ENCODE measurements at regions not wholly inside any gene's neighbourhood (a gene's known extent, or its start where the extent isn't known, plus 50 kb on each side); places are given as distances from the start of the nearest gene placed in this dataset.
A peak's percentile ranks its signal among the peaks of the same experiment; 100 is the strongest.

DNA sequence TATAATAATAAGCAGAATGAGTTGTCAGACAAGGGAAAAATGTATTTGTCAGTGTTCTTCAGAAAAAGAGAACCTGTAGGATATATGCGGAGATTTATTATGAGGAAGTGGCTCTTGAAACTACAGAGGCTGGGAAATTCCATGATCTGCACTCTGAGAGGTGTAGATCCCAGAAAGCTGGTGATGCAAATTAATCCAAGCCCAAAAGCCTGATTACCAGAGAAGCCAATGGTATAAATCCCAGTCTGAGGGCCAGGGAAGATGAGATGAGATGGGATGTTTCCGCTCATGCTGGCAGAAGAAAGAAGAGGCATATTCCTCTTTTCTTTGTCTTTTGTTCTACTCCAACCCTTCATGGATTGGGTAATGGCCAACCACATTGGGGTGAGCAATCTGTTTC is 732.8 kb upstream of the IGFBP3 start:
- DNase-seq: no peak

DNA sequence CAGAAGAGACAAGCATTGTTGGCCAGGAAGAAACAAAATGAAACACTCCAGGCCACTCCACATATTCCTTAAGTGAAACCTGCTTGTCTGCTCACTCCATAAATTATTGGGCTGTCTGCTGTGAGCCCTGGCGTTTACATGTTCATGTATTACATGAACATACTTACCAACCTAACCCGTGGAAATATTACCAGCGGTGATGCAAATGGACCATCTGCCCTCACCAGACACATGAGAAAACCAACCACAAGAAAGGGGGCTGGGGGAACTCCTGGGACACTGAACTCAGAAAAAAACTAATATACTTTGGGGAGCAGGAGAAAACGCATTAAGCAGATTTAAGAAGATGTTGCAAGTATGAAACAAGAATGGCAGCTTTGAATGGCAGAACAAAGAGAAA is 731.2 kb upstream of the IGFBP3 start:
- DNase-seq: no peak

DNA sequence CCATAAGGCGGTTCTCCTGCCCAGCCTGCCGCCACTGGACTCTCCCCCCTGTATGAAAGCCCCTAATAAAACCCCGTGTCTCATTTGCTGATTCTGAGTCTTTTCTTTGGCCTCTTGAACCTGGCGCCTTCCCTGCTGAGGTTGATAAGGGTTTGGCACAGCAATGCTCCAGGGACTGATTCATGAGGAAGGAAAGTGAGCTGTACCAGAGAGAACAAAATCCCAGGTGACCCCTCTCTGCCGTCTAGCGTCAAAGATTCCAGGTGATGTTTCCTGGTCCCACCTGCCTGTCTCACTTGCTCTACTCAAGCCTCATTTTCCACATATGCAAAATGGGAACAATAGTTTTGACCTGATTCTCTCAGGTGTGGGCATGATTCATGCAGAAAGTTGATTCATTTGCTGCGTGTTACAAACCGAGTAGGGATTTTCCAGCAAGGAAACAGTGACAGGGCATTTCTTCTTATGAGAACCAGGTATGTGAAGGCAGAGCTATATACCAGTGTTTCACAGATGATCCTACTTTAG is 730.6 kb upstream of the IGFBP3 start:
- DNase-seq: no peak

DNA sequence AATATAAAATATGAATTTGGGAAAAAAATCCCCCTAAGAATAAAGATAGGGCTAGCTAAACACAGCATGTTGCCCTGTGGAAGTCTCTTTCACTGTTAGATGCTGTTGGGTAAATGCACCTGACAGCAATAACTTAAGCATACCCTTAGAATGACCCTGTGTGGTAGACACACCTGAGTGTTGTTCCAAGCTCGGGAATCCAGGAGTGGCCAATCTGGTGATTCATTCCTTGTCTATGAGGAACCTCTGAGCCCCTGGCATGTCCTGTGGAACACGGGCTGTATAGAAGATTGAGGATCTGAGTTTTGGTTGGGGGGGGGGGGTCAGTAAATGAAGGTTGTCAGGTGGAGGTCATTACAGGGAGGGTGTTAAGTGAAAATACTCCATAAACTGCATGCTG is 730.0 kb upstream of the IGFBP3 start:
- DNase-seq: no peak

DNA sequence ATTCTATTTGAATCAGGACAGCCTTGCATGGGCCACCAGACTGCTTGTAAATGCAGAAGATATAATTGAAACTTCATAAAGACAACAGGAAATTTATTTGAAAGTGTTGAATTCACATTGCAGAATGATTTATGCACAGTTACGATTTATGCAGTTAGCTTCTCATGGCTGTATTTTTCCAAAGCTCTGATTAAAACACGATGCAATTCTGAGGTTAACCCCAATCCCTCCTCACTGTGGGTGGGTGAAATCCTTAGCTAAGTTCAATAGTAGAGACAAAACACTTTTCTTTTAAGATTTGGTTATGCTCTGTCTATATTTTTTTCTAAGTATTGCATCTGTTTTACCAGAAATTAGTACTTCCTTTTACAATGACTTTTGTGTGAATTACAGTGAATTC is 728.8 kb upstream of the IGFBP3 start:
- DNase-seq: no peak

DNA sequence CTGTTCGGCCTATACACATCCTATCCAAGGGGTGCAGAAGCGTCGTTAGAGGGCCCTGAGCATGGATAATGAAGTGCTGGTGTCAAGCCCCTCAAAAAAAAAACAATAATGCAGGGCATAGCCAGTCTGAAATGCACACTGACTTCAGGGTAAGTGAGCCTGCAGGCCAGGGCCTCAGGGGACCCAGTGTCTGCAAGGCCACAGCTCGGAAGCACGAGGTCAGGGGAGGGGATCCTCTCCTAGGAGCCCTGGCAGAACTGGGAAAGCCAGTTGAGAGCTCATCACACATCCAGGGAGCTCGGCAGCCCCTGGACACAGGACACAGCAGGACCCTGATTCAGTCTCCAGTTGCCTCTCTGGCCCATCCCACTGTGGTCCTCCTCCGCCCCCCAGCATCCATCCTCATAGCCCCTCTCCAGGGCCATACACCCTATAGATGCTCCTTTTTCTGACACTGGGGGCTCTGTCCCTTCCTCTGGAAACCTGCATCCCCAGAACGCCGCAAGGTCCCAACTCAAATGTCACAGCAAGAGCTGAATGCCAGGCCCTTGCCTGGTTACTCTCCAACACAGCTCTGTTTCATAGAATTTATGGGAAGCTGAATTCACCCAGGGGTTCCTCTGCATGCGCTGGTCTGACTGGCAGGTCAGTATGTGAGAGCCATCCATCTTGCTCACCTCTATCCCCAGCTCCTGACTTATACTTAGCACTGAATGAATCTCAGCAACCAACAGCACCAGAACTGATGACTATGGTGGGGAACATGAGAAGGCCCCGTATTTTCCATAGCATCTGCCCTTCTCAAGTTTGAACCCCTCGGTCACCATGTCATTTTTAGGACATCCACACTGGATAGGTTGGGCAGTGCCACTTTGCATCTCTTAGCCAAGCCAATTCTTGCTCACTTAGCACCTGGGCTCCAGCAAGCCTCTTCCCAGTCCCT is 717.0 kb upstream of the IGFBP3 start:
- no peak for DNase-seq

DNA sequence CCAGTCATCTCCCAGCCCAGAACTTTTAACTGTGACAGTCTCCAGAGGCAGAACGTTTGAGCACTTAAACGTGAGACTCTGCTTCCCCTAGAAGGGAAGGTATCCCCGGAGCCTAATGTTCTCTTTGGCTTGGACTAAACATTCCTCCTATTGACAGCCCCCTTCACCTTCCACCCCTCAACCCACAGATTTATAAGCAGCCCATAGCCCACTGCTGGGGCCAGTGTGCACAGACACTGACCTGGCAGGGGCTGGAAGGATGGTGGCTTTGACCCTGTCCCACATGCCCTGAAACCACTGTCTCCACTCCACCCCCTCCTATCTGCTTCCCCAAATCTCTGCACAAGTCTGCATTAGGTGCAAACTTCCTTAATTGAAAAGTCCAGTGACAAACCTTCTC is 715.0 kb upstream of the IGFBP3 start:
- DNase-seq: no peak

DNA sequence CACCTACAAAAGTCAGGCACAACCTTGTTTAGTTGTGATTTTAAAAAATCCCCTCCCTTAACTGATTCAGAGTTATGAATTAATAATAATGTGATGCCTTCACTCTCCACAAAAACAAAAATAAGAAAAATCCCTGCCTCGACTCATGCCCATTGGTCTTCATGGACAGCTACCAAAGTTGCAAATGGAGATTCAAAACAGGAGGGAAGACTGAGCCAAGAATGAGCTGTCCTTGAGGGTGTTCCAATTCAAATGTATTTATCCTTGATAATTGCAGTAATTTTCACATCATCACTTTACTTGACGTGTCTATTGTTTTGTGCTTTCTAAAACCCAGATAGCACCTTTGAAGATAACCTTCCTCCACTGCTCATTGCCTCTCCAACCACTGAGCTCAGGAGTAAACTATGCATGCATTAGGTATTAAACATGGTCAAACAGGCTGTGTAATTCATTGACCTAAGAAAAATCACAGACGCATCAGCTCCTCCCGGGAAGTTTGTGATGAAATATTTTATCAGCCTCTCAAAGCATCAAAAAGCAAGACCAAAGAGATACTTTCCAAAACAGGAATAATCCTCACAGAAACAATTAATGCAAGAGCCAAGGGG is 712.7 kb upstream of the IGFBP3 start:
- no peak for DNase-seq

DNA sequence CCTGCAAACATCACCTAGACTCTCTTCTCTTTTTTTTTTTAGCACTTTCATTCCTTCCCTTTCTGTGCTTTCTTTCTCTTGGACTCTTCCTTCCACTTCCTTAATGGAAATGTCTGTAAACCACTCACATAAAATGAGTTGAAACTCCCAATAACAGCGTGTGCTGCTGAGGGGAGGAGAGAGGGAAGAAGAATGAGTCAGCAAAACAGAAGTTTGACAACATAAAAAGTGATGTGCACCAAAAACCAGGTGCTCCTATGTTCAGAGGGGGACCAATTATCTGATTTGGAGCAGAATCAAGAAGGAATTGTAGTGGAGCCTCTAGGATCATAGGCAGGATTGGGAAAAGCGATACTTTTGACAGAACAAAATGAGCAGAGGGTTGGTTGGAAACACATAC is 712.1 kb upstream of the IGFBP3 start:
- DNase-seq: no peak

DNA sequence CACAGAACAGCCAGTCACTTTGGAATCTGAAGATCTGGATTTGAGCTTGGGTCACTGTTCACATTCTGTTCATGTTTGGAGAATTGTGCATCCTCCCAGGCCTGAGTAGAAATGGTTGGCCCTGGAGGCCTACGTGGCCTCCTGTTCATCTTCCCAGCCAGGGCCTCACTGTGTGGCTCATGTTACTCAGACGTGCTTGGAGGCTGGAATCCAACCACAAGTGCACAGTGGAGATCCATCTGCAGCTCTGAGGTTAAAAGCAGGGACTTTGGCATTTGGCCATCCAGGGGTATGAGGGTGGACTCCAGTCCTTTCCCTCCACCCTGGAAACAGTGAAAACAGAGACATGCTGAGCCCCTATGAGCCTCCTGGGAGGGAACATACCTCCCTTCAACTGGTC is 709.0 kb upstream of the IGFBP3 start:
- peak; percentile 23 for DNase-seq

DNA sequence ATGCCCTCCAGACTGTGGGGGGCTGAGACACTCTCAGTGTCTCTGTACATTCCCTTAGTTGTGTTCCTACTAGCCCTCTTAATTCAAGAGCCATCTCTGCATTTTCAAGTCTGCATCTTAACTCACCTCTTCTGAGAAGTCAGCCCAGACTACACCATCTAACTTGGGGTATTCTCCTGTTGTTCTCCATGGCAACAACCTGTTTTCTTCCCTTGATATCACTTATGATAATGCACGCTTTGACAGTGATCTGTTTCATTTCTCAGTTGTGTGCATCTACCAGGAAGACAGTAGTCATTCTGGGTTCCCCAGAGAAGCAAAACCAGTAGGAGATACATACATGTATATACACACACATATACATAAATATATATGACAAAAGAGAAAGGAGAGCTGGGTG is 707.3 kb upstream of the IGFBP3 start:
- no peak for DNase-seq

DNA sequence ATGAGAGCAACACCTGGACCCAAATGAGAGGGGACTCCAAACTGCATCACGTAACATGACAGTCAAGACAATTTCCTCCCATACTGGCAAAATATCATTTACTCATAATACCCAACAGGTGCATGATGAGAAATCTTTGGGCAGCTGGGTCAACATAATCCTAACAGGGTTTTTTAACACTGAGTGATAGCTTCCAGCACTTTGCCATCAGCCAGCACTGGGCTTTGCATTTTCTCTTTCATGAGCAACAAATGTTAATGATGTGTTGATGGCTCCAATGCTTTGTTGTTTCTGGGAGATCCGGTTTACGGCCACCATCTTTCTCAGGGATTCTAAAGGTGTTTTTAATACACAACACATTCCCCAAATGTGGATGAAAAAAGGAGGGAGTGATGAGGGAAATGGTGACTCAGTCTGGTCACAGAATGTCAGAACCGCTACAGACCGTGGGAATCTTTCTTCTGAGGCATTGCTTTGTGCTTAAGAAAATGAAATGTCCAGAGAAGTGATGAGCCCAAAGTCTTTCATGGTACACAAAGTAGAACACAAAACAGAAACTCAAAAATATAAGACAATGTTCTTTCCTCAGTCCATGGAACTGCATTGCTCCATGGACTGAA is 705.7 kb upstream of the IGFBP3 start:
- DNase-seq: peak; percentile 50

DNA sequence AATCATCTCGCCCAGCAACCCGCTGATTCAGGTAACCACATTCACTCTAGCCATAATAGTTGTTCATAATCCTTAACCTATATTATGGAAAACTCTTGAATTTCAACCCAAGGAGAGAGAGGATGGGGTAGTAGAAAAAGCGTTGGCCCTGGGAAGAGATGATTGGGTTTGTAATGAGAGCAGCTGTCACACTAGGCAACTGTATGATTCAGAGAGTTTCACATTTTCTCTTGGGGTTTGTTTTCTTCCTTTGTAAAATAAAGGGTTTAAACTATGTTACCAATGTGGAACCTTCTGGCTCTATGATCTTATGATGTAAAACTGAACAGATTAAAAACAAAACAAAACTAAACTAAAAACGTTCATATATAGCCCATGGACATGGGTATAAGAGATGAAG is 705.2 kb upstream of the IGFBP3 start:
- no peak for DNase-seq

DNA sequence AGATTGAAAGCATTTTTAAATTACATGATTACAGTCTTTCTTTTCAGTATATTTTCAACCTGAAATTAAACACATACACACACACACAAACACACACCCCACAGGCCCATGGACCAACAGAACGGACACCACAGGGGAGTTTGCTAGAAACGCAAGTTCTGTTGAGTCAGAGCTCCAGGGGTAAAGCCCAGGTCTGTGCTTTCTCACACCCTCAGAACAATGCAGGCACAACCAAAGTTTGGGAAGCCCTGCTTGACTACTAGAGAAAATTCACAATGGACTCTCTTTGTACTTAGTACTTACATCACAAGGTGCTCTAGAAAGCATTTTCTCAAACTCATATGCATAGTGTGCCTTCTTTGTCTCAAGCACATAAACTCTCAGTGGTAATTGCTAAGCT is 704.0 kb upstream of the IGFBP3 start:
- no peak for DNase-seq

DNA sequence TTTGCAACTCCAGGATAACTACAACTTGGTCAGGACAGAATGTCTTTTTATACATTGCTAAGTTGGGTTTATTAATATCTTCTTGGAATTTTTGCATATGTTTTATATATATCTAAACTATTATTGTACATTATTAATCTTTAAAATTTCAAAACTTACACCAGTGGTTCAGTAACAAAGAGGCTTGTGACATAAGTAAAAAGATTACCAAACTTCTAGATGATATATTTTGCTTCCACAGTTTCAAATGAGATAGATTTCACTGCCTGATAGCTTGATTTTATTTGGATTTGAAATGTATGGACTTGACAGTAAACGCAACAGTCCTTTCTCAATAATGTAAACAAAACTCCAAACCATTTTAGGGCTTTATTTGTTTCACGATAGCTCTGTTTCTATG is 701.2 kb upstream of the IGFBP3 start:
- DNase-seq: no peak

DNA sequence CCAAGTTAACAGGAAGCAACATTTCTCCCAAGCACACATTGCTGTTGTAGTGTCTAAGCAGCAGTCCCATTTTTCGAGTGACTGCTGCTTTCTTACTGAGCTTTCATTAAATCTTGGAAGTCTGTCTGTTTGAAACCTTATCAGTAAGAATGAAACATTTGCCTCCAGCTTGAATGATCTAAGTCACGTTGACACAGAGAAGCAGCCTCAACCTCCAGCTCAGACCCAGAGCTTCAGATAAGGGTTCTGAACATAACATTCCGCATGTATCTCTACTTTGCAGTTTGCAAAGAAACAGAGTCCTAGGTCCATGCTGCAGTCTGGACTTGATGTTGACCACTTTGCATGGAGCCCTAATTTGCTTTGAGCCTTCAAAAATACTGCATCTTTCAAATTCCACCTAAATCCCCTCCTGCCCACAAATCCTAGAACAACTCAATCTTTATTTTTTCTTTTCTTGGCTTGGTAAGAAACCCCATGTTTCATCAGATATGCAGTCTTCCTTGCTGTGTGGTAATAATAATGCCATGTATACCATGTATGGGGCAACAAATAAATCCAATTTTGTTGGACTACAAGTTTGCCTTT is 698.7 kb upstream of the IGFBP3 start:
- no peak for DNase-seq

DNA sequence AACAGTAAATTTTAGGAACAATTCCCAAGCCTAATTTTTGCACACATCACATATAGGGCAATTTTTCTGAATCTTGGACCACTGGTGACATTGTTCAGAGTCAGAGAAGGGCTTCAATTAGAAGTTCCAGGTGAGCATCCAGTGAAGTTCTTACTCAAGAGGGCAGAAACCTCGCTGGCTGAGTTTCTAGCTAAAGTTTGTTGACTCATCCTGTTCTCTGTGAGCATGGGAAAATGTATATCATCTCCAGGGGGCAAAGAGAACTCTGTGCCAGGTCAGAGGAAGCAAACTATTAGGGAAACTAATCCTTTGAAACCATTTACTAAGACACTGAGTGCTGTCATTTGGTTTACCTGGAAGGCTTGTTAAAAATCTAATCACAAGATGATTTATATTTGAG is 695.6 kb upstream of the IGFBP3 start:
- no peak for DNase-seq

DNA sequence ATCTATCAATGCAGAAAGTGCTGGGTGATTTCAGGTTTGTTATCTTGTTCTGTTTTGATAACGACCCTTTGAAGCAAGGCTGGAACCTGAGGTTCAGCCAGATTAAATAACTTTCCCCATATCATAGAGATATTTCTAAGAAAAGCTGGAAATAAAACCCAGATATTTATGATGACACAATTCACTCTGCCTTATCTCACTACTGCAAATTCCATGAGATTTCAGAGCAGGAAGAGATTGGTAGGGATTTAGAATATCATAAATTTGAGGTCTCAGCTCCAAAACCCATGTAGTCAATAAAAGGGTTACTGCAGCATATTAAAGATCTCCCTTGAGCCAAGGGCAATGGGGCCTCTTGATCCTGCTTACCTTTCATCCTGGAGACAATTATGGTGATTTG is 692.5 kb upstream of the IGFBP3 start:
- DNase-seq: no peak

DNA sequence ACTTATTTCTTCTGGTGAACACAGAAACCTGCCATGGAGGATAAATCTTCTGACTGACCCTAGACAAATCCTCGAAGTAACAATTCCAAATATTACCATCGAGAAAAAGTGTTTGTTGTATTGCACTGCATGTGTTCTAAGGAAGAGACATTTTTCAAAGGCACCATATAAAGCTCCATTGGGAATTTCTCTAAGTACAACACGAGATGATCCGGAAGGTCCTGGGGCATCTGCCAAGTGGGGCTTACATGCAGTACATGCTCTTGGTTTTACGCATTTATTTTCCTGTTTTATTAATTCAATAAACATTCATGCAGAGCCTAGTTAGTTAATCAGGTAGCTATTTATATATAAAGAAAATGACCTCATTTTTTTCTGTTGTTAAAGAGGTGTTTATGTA is 692.0 kb upstream of the IGFBP3 start:
- no peak for DNase-seq

DNA sequence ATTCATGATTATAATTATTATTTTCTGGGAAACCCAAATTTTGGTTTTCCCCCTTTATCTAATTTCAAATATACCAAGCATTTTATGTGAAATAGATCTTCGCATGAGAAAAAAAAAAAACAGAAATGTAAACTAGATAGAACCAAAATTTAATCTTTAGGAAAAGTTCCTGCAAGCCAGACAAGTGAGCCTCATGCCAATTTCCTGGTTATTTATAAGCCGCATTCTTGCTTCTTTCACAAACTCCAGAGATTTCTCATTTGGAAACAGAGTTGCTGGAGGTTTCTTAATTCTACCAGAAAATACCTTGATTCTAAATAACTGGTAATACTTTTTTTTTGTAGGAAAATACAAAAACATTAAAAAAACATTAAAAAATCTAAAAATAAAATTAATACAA is 690.4 kb upstream of the IGFBP3 start:
- DNase-seq: no peak

DNA sequence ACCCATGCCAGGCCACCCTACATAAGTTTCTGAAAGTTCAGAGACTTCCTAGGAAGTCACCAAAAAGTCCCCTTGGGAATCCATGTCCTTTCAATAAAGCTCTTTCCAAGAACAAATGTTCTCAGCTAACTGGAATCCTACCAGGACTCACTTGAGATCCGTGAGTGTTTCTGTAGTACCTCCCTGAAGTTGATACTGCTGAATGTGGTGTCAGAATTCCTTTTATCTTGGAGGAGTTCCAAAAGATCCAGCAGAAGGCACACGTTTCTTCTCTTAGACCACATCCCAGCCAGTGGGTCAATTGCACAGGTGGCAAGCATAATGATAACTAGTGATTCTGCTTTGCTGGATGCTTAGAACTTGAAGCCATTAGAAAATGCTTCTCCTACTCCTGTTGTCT is 689.7 kb upstream of the IGFBP3 start:
- no peak for DNase-seq

DNA sequence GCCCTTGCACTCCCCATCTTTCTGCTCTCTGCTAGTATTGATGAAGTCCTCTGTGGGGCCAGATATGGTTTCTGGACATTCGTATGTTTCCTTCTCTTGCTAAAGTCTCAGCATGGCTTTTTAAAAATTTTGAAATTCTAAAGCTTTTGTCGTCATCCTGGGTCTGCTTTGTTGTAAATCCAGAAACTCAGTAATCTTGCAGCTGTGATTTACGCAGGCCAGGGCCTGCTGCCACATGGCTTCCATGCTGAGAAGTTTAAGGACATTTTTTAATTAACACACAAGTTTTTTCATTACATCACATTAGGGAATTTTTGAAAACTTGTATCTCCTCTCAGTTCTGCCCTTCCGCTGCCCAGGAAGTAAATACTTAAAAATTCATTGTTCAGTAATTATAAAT is 686.1 kb upstream of the IGFBP3 start:
- DNase-seq: no peak

DNA sequence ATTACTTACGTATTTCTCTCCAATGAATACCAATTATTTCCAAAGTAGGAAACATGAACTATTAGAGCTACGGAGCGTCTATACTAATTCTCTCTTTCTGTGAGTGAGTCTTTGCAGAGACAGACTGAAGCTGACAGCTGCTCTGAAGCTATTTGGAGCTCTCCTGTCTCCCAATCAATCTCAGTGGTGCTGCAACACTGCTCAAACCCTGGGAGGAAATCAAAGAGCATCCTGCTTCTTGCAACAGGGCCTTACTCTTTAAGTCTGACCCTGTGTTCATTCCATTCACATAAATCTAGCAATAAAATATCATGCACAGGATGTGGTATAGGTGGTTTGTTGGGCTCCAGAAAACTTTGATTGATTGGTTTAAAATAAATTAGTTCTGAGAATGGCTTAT is 685.7 kb upstream of the IGFBP3 start:
- no peak for DNase-seq

DNA sequence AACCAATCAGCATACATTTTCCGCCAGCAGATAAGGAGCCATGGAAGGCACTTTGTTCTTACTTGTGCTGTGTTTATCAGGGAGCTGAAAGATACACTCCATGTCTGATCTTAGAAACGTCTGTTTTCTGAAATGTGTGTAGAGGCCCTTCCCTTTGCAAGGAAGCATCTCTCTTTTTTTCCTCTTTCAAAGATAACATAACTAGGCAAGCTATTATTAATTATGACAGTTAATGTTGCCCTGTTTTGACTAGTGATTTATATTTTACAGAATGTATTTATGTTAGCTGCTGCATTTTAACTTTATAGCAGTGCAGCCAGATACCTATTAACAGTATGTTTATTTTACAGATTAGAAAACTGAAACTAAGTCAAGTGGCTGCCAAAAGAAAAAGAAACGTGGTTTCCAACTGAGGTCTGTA is 683.2 kb upstream of the IGFBP3 start:
- no peak for DNase-seq
